Fibroblast of lung (primary cell): ENCODE measurements at regions not wholly inside any gene's neighbourhood (a gene's known extent, or its start where the extent isn't known, plus 50 kb on each side); places are given as distances from the start of the nearest gene placed in this dataset.

Source experiments
- CTCF ChIP-seq, 2 donors: IDR thresholded peaks in 1 of 2; conservative IDR thresholded peaks in 1 of 2; 1 replicate in 1 of 2; 2 replicates in 1 of 2; pipeline ENCODE4 v1.5.1; 2011 to 2012; ENCODE audit warnings: low read length in 2 of 2, control low read depth in 1 of 2, inconsistent platforms in 1 of 2, low read depth in 1 of 2, mild to moderate bottlenecking in 1 of 2
- EZH2 ChIP-seq: IDR thresholded peaks from 2 replicates; pipeline ENCODE4 v1.5.1; 2012; ENCODE audit warnings: low read length, control low read depth, mild to moderate bottlenecking; ENCODE audit errors: missing control alignments

GRCh38 chr11:127564810-127565209 is 564.2 kb upstream of the KIRREL3 start:
- no peak for TF ChIP-seq CTCF (conservative IDR thresholded peaks at IDR 0.05 in 1 of 2, IDR thresholded peaks at IDR 0.05 in 1 of 2; ENCODE audit: low read depth in 1 of 2, low read length in 2 of 2)
- no peak for TF ChIP-seq EZH2
